GM04504 (cell line): ENCODE measurements at regions not wholly inside any gene's neighbourhood (a gene's known extent, or its start where the extent isn't known, plus 50 kb on each side); places are given as distances from the start of the nearest gene placed in this dataset.

Experiments
- DNase-seq: peaks from one replicate; pipeline ENCODE4 v3.0.0-alpha.2; 2012; ENCODE audit warnings: low read depth

- DNase-seq: no peak
These were observed 204.5 kb upstream of the ZFHX3 start for GRCh38 chr16:73252446-73252845.

GRCh38 chr16:73251608-73252007 lies 203.7 kb upstream of the ZFHX3 start:
- DNase-seq: no peak

GRCh38 chr16:73248316-73248715 lies 200.4 kb upstream of the ZFHX3 start:
- no peak for DNase-seq

- no peak for DNase-seq
These were observed 193.0 kb upstream of the ZFHX3 start for GRCh38 chr16:73240920-73241319.

- DNase-seq: no peak
These were observed 189.7 kb upstream of the ZFHX3 start for GRCh38 chr16:73237601-73238000.

GRCh38 chr16:73234496-73234895 lies 186.6 kb upstream of the ZFHX3 start:
- no peak for DNase-seq

- no peak for DNase-seq
These were observed 186.0 kb upstream of the ZFHX3 start for GRCh38 chr16:73233846-73234424.

- DNase-seq: no peak
These were observed 185.4 kb upstream of the ZFHX3 start for GRCh38 chr16:73233329-73233765.

GRCh38 chr16:73232555-73233328 lies 184.8 kb upstream of the ZFHX3 start:
- peak; percentile 57 for DNase-seq

- no peak for DNase-seq
These were observed 184.1 kb upstream of the ZFHX3 start for GRCh38 chr16:73231944-73232554.

- no peak for DNase-seq
These were observed 183.5 kb upstream of the ZFHX3 start for GRCh38 chr16:73231379-73231778.

GRCh38 chr16:73230651-73231050 lies 182.7 kb upstream of the ZFHX3 start:
- no peak for DNase-seq

GRCh38 chr16:73228649-73229048 lies 180.7 kb upstream of the ZFHX3 start:
- DNase-seq: peak; percentile 16

- DNase-seq: no peak
These were observed 178.7 kb upstream of the ZFHX3 start for GRCh38 chr16:73226675-73227074.

- no peak for DNase-seq
These were observed 178.1 kb upstream of the ZFHX3 start for GRCh38 chr16:73225983-73226382.

GRCh38 chr16:73220836-73221235 lies 172.9 kb upstream of the ZFHX3 start:
- DNase-seq: no peak

- DNase-seq: no peak
These were observed 171.2 kb upstream of the ZFHX3 start for GRCh38 chr16:73219176-73219575.

GRCh38 chr16:73217654-73218053 lies 169.7 kb upstream of the ZFHX3 start:
- no peak for DNase-seq

GRCh38 chr16:73216932-73217331 lies 169.0 kb upstream of the ZFHX3 start:
- DNase-seq: no peak

GRCh38 chr16:73215678-73216377 lies 167.9 kb upstream of the ZFHX3 start:
- no peak for DNase-seq

- peak; percentile 99 for DNase-seq
These were observed 167.1 kb upstream of the ZFHX3 start for GRCh38 chr16:73214825-73215677.
